ENCODE measurements at regions not wholly inside any gene's neighbourhood (a gene's known extent, or its start where the extent isn't known, plus 50 kb on each side); places are given as distances from the start of the nearest gene placed in this dataset.

- TF ChIP-seq CTCF (conservative IDR thresholded peaks at IDR 0.05; ENCODE audit: low read length) (no peak), EZH2phosphoT487 (IDR thresholded peaks at IDR 0.05; ENCODE audit: borderline replicate concordance, low read depth, low read length) (no peak)
- no peak overlapping the region for H3K27ac ChIP-seq (ENCODE audit: low read depth, low read length, poor library complexity, severe bottlenecking)
- H2AFZ ChIP-seq (ENCODE audit: low read length), result no peak overlapping the region
- BruUV-seq (replicated peaks), result no TSS peak
- ChIA-PET CTCF (ENCODE audit: unreplicated experiment) (no interaction called here), POLR2A (no interaction called here)
- no peaks in the 10 kb centered on the region for H3K4me1 ChIP-seq (ENCODE audit: insufficient read depth, low read length, poor library complexity, severe bottlenecking)
- no peaks in the 10 kb centered on the region for H3K79me2 ChIP-seq (ENCODE audit: insufficient read depth, low read depth, low read length)
- no peak overlapping the region for H3K4me3 ChIP-seq (ENCODE audit: low read depth, low read length, poor library complexity, severe bottlenecking)
- H4K20me1 ChIP-seq (ENCODE audit: insufficient read depth, low read length), result no peaks in the 10 kb centered on the region
- no peaks in the 10 kb centered on the region for H3K9me2 ChIP-seq (ENCODE audit: insufficient read depth, low read length)
- H3K9me3 ChIP-seq (ENCODE audit: low read length), result no peaks in the 10 kb centered on the region
- H3K4me2 ChIP-seq (ENCODE audit: low read length), result no peak overlapping the region
- no peak for DNase-seq (ENCODE audit: low spot score)
- intact Hi-C loops (cut with micrococcal nuclease; ENCODE audit: unreplicated experiment), result no loop called here
- H3K36me3 ChIP-seq (ENCODE audit: insufficient read depth, low read length), result no peaks in the 10 kb centered on the region
Observed at GRCh38 chr20:52270001-52270606, 78.5 kb upstream of the ZFP64 start.

- H3K9me2 ChIP-seq (ENCODE audit: insufficient read depth, low read length), result no peaks in the 10 kb centered on the region
- DNase-seq (ENCODE audit: low spot score), result no peak
- intact Hi-C loops (cut with micrococcal nuclease; ENCODE audit: unreplicated experiment), result no loop called here
- H3K4me2 ChIP-seq (ENCODE audit: low read length), result no peak overlapping the region
- no peaks in the 10 kb centered on the region for H3K36me3 ChIP-seq (ENCODE audit: insufficient read depth, low read length)
- H3K4me1 ChIP-seq (ENCODE audit: insufficient read depth, low read length, poor library complexity, severe bottlenecking), result no peaks in the 10 kb centered on the region
- TF ChIP-seq EZH2phosphoT487 (IDR thresholded peaks at IDR 0.05; ENCODE audit: borderline replicate concordance, low read depth, low read length) (no peak), CTCF (conservative IDR thresholded peaks at IDR 0.05; ENCODE audit: low read length) (no peak)
- H2AFZ ChIP-seq (ENCODE audit: low read length), result no peak overlapping the region
- no peaks in the 10 kb centered on the region for H4K20me1 ChIP-seq (ENCODE audit: insufficient read depth, low read length)
- H3K27ac ChIP-seq (ENCODE audit: low read depth, low read length, poor library complexity, severe bottlenecking), result no peak overlapping the region
- H3K4me3 ChIP-seq (ENCODE audit: low read depth, low read length, poor library complexity, severe bottlenecking), result no peak overlapping the region
- no peaks in the 10 kb centered on the region for H3K9me3 ChIP-seq (ENCODE audit: low read length)
- BruUV-seq (replicated peaks), result no TSS peak
- ChIA-PET POLR2A (no interaction called here), CTCF (ENCODE audit: unreplicated experiment) (no interaction called here)
- no peaks in the 10 kb centered on the region for H3K79me2 ChIP-seq (ENCODE audit: insufficient read depth, low read depth, low read length)
Observed at GRCh38 chr20:52269321-52269720, 77.7 kb upstream of the ZFP64 start.

- ChIA-PET POLR2A (interaction anchor here (0.7 kb wide), 1 partner anchor 428 kb away, joined by 3 read pairs; no protein-coding TSS in a partner anchor), CTCF (ENCODE audit: unreplicated experiment) (no interaction called here)
- Histone ChIP-seq H3K36me3 (ENCODE audit: insufficient read depth, low read length) (no peaks in the 10 kb centered on the region), H3K79me2 (ENCODE audit: insufficient read depth, low read depth, low read length) (no peaks in the 10 kb centered on the region), H3K27ac (ENCODE audit: low read depth, low read length, poor library complexity, severe bottlenecking) (no peak overlapping the region), H3K4me1 (ENCODE audit: insufficient read depth, low read length, poor library complexity, severe bottlenecking) (no peaks in the 10 kb centered on the region), H3K4me3 (ENCODE audit: low read depth, low read length, poor library complexity, severe bottlenecking) (no peak overlapping the region), H2AFZ (ENCODE audit: low read length) (no peak overlapping the region), H3K4me2 (ENCODE audit: low read length) (no peak overlapping the region), H3K9me3 (ENCODE audit: low read length) (no peaks in the 10 kb centered on the region), H3K9me2 (ENCODE audit: insufficient read depth, low read length) (no peaks in the 10 kb centered on the region), H4K20me1 (ENCODE audit: insufficient read depth, low read length) (no peaks in the 10 kb centered on the region)
- no TSS peak for BruUV-seq (replicated peaks)
- TF ChIP-seq CTCF (conservative IDR thresholded peaks at IDR 0.05; ENCODE audit: low read length) (no peak), EZH2phosphoT487 (IDR thresholded peaks at IDR 0.05; ENCODE audit: borderline replicate concordance, low read depth, low read length) (no peak)
- intact Hi-C loops (cut with micrococcal nuclease; ENCODE audit: unreplicated experiment), result no loop called here
- DNase-seq (ENCODE audit: low spot score), result no peak
Observed at GRCh38 chr20:52268184-52268749, 76.7 kb upstream of the ZFP64 start.
